ENCODE measurements at regions not wholly inside any gene's neighbourhood (a gene's known extent, or its start where the extent isn't known, plus 50 kb on each side); places are given as distances from the start of the nearest gene placed in this dataset.

DNA sequence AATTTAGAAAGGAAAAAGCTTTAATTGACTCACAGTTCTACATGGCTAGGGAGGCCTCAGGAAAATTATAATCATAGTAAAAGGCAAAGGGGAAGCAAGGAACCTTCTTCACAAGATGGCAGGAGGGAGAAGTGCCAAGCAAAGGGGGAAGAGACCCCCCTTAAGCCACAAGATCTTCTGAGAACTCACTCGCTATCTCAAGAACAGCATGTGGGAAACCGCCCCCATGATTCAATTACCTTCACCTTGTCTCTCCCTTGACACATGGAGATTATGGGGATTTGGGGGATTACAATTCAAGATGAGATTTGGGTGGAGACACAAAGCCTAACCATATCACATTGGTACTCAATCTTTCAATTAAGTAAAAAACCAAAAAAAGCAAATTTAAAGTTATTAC is 1778.7 kb upstream of the MIR17HG start:
- in situ Hi-C loops (cut with MboI; ENCODE audit: low pct_unique_long_range_greater_than_20kb in 2 of 9, low sequenced_read_pairs in 9 of 9, unreplicated experiment in 9 of 9): no loop called here
- no peak for ATAC-seq (replicated peaks in 6 of 8)

DNA sequence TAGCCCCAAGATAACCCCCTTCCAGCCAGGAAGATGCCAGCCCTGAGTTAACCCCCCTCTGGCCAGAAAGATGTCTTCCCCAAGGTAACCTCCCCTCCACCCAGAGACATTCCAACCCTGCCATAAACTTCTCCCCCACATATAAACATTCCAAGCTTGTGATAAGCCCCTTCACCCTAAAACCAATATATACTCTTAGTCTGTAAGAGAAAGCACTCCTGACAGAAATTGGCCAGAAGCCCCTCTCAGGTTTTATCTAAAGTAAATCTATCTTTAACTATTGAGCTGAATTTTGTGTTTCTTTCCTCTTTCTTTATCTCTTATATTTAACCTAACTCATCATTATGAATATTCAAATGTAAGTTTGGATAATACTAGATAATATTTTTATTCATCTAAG is 1775.8 kb upstream of the MIR17HG start:
- no peaks in the 10 kb centered on the region for H3K4me1 ChIP-seq (replicated peaks in 1 of 2)
- no peak for ATAC-seq (replicated peaks in 6 of 8)
- in situ Hi-C loops (cut with MboI; ENCODE audit: low pct_unique_long_range_greater_than_20kb in 2 of 9, low sequenced_read_pairs in 9 of 9, unreplicated experiment in 9 of 9): no loop called here

More for the DNA sequence above, 1778.7 kb upstream of the MIR17HG start:
- Histone ChIP-seq H3K4me1 (replicated peaks in 1 of 2) (peaks cover 2 to 11% of the 10 kb centered on the region in 2 donors), H3K4me3 (no peak overlapping the region), H3K27ac (no peak overlapping the region)
- 33 to 100% (median 83%) methylated on average over 1 to 2 of the region's 2 CpGs; no CpG with 5 or more reads in 6 of the 10 experiments for WGBS, 10 experiments

DNA sequence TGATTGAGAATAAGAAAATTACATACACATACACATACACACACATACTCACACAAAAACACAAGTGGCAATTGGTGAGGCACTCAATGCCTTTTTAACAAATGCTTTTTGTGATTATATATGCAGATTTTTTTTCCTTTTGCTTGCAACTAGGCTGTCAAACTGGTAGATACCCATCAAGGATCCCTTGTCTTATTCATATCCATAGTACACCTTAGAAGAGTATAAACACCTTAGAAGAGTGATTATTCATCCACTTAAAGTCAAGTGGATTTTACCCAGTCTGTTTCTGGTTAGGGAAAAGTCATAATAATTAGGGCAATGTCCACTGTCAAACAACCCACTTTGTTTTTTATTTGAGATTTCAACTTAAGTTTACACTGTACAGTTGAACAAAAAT is 1773.4 kb upstream of the MIR17HG start:
- in situ Hi-C loops (cut with MboI; ENCODE audit: low pct_unique_long_range_greater_than_20kb in 2 of 9, low sequenced_read_pairs in 9 of 9, unreplicated experiment in 9 of 9): no loop called here
- H3K4me1 ChIP-seq (replicated peaks in 1 of 2): no peaks in the 10 kb centered on the region
- no peak overlapping the region for H3K27ac ChIP-seq
- H3K4me3 ChIP-seq: no peak overlapping the region
- ATAC-seq (replicated peaks in 6 of 8): no peak

More for the DNA sequence above, 1775.8 kb upstream of the MIR17HG start:
- H3K4me3 ChIP-seq: no peak overlapping the region
- H3K27ac ChIP-seq: no peak overlapping the region

DNA sequence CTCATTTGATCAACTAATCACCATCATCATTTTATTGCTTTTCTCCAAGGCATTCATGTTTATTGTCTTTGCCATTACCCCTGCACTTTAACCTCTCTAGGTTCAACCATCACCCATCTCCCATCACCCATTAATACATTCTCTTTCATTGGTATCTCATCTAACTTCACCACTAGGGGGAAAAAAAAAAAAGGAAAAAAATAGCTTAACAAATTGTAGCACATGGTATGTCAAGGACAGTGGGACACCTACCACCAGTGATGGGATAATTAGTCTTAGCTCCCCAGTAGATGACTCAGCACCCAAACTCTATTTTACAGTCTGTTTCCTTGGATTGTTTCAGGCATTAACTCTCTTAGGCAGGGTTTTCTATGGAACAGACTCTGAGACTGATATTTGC is 1770.2 kb upstream of the MIR17HG start:
- H3K4me1 ChIP-seq (replicated peaks in 1 of 2): no peaks in the 10 kb centered on the region
- H3K27ac ChIP-seq: no peak overlapping the region
- in situ Hi-C loops (cut with MboI; ENCODE audit: low pct_unique_long_range_greater_than_20kb in 2 of 9, low sequenced_read_pairs in 9 of 9, unreplicated experiment in 9 of 9): no loop called here
- no peak overlapping the region for H3K4me3 ChIP-seq
- ATAC-seq (replicated peaks in 6 of 8): no peak

DNA sequence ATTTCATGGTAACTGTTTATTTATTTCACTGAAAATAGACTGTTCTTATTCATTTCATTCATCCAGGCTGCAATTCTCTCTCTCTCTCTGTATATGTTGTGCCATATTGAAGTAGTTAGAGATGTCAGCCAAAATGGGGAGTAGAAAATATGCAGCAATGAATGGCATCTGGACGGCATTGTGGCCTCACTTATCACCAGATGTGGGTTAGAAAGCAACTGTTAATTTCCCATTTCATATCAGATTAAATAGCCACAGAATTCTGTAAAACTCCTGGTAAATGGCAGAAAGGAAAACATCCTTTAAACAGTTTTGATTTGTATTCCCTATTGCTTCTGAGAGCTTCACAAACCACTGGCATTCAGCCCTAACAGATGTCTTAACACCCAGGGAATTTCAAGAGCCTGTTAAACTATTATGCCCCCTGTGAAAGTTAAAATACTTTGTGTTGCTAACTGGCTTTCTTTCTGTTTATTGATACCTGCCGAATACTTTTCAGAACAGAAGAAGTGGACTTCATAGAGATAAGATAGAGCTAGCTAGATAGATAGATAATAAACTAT is 1763.3 kb upstream of the MIR17HG start:
- in situ Hi-C loops (cut with MboI; ENCODE audit: low pct_unique_long_range_greater_than_20kb in 2 of 9, low sequenced_read_pairs in 9 of 9, unreplicated experiment in 9 of 9): no loop called here
- no peak for ATAC-seq (replicated peaks in 6 of 8)
- H3K4me3 ChIP-seq: no peak overlapping the region
- H3K4me1 ChIP-seq (replicated peaks in 1 of 2): no peaks in the 10 kb centered on the region
- H3K27ac ChIP-seq: no peak overlapping the region
- 0 to 100% (median 50%) methylated on average over 1 to 2 of the region's 2 CpGs; no CpG with 5 or more reads in 2 of the 10 experiments for WGBS, 10 experiments

DNA sequence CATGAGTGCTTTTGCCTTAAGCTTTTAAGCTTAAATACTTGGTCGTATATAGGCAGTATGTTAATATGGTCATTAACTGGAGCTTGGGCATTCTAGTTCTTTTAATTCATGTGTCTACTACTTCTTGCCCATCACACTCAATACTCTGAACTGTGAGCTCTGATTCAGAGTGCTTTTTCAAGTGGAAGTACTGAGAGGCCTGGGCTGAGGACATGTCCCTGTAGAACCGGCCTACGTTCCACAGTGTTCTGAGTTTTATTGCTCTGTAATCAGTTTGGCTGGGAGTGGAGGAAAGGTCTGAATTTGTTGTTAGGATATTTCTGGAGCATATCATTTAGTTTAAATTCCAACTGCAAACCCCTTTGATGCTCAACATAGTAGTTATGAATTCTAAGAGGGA is 1744.8 kb upstream of the MIR17HG start:
- 29 to 93% (median 80%) methylated on average over 1 to 3 of the region's 3 CpGs; no CpG with 5 or more reads in 1 of the 10 experiments for WGBS, 10 experiments
- ATAC-seq (replicated peaks in 6 of 8): peak in 2 of 8 experiments; percentile 21 to 49

DNA sequence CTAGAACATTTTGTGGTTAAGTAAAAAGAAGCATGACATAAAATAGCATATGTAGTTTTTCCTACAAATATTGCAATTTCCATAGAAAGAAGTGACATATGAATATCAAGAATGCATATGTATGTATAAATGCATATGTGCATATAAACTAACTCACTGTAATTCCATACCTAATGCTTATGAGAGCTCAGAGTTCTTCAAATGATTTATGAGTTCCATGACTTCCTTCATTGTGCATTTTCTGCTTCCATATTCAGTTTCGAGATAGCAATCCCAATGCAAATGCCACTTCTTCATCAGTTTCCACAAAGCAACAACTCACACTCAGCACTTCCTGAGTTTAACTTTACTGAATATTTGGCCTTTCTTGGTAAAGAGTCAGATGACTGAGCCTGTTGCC is 1744.3 kb upstream of the MIR17HG start:
- 8 to 100% (median 63%) methylated on average over 1 of the region's 1 CpG; no CpG with 5 or more reads in 3 of the 10 experiments for WGBS, 10 experiments
- H3K4me3 ChIP-seq: no peak overlapping the region
- H3K4me1 ChIP-seq (replicated peaks in 1 of 2): no peaks in the 10 kb centered on the region
- ATAC-seq (replicated peaks in 6 of 8): peak in 3 of 8 experiments; percentile 45 to 94 (median 52)
- no peak overlapping the region for H3K27ac ChIP-seq
- in situ Hi-C loops (cut with MboI; ENCODE audit: low pct_unique_long_range_greater_than_20kb in 2 of 9, low sequenced_read_pairs in 9 of 9, unreplicated experiment in 9 of 9): no loop called here

More for the DNA sequence above, 1744.8 kb upstream of the MIR17HG start:
- in situ Hi-C loops (cut with MboI; ENCODE audit: low pct_unique_long_range_greater_than_20kb in 2 of 9, low sequenced_read_pairs in 9 of 9, unreplicated experiment in 9 of 9): no loop called here
- Histone ChIP-seq H3K4me1 (replicated peaks in 1 of 2) (no peaks in the 10 kb centered on the region), H3K27ac (no peak overlapping the region), H3K4me3 (no peak overlapping the region)

DNA sequence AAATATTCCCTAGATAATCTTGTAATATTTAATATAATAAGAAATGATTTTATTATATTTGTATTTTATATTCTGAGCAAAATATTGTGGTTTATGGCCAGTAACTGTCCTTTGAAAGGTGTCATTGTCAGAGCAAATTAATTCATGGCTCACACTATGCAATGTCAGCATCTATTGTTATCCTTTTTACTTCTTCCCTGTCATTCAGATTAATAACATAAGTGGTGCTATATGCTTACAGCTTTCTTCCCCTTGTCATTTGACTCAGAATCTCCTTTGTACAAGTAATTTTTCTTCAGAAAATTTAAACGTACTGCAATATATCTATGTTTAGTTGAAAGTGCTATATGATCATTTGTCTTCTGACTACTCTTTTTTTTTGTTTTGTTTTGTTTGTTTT is 1738.2 kb upstream of the MIR17HG start:
- Histone ChIP-seq H3K4me1 (replicated peaks in 1 of 2) (no peaks in the 10 kb centered on the region), H3K27ac (no peak overlapping the region), H3K4me3 (no peak overlapping the region)
- ATAC-seq (replicated peaks in 6 of 8): peak in 1 of 8 experiments; percentile 24
- WGBS, 10 experiments: 9 to 80% (median 44%) methylated on average over 1 of the region's 1 CpG; no CpG with 5 or more reads in 3 of the 10 experiments
- in situ Hi-C loops (cut with MboI; ENCODE audit: low pct_unique_long_range_greater_than_20kb in 2 of 9, low sequenced_read_pairs in 9 of 9, unreplicated experiment in 9 of 9): no loop called here

DNA sequence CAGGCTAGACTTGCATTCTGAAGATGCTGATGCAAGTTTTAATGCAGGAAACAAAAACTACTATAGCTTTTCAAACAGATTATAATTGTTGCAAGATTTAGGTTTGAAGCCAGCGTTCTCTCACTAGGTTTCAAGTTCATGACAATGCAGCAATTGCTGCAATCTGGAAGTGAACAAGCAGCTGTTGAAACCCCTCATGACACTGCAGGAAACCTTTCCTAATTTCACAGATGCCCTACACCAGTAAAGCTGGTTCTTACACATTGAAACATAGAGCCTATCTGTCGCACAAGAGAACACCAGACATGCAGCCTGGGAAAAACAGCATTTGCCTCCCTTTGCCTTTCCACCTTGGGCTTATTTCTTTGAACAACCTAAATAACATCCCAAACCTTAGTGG is 1737.2 kb upstream of the MIR17HG start:
- no peak for ATAC-seq (replicated peaks in 6 of 8)
- Histone ChIP-seq H3K4me3 (no peak overlapping the region), H3K4me1 (replicated peaks in 1 of 2) (no peaks in the 10 kb centered on the region), H3K27ac (no peak overlapping the region)
- 0 to 90% (median 79%) methylated on average over 1 to 2 of the region's 2 CpGs; no CpG with 5 or more reads in 5 of the 10 experiments for WGBS, 10 experiments
- in situ Hi-C loops (cut with MboI; ENCODE audit: low pct_unique_long_range_greater_than_20kb in 2 of 9, low sequenced_read_pairs in 9 of 9, unreplicated experiment in 9 of 9): no loop called here

DNA sequence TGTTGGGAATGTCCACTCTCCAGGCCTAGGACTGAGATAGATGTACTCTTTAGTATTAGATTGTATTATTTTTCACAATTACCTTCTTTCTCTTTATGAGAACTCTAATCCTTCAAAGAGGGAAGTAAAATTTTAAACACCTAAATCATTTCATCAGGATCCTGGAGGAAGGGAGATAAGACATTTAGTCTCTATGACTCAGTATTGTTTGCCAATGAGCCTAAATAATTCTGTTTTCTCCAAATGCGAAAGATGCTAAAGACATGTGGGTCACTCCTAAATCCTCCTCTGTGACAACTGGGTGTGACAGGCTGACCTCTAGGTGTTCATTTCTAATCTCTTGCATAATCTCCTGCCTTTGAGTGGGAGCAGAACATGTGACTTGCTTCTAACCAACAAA is 1736.6 kb upstream of the MIR17HG start:
- in situ Hi-C loops (cut with MboI; ENCODE audit: low pct_unique_long_range_greater_than_20kb in 2 of 9, low sequenced_read_pairs in 9 of 9, unreplicated experiment in 9 of 9): no loop called here
- peak in 1 of 8 experiments; percentile 32 for ATAC-seq (replicated peaks in 6 of 8)
- Histone ChIP-seq H3K4me3 (no peak overlapping the region), H3K4me1 (replicated peaks in 1 of 2) (no peaks in the 10 kb centered on the region), H3K27ac (no peak overlapping the region)
- WGBS, 10 experiments: 20 to 100% (median 80%) methylated on average over 1 of the region's 1 CpG; no CpG with 5 or more reads in 3 of the 10 experiments

DNA sequence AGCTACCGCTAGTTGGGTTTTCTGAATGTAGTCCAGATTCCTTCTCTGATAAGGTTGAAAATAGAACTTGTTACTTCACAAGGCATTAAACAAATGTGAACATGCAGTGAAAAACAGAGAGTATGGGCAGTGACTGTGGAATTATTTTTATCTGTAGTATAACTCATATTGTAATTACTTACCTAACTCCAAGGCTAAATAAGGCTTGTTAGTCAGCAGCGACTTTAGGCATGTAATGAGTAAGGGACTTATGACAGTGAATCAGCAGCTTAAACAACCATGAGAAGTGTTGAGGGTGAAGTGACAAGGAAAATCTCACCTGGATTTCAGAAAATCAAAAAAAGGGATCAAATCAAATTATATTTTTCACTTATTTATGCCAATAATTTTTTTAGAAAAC is 1719.5 kb upstream of the MIR17HG start:
- no peaks in the 10 kb centered on the region for H3K4me1 ChIP-seq (replicated peaks in 1 of 2)
- ATAC-seq (replicated peaks in 6 of 8): peak in 2 of 8 experiments; percentile 57 to 67
- H3K4me3 ChIP-seq: no peak overlapping the region
- no peak overlapping the region for H3K27ac ChIP-seq
- 40 to 100% (median 87%) methylated on average over 1 to 2 of the region's 2 CpGs; no CpG with 5 or more reads in 1 of the 10 experiments for WGBS, 10 experiments
- in situ Hi-C loops (cut with MboI; ENCODE audit: low pct_unique_long_range_greater_than_20kb in 2 of 9, low sequenced_read_pairs in 9 of 9, unreplicated experiment in 9 of 9): no loop called here

DNA sequence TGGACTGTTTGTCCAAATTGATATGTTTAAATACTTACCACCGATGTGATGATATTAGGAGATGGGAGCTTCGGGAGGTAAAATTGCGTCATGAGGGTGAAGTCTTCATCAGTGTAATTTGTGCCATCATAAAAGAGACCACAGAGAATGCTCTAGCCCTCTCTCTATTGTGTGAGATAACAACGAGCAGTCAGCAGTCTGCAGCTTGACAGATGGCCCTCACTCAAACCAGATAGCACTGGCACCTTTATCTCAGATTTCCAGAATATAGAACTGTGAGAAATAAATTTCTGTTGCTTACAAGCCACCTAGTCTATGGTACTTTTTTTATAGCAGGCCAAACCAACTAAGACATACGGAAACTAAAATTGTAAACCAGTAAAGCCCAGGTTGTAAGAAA is 1718.9 kb upstream of the MIR17HG start:
- in situ Hi-C loops (cut with MboI; ENCODE audit: low pct_unique_long_range_greater_than_20kb in 2 of 9, low sequenced_read_pairs in 9 of 9, unreplicated experiment in 9 of 9): no loop called here
- H3K4me3 ChIP-seq: no peak overlapping the region
- H3K4me1 ChIP-seq (replicated peaks in 1 of 2): no peaks in the 10 kb centered on the region
- H3K27ac ChIP-seq: no peak overlapping the region
- WGBS, 10 experiments: 0 to 100% (median 68%) methylated on average over 1 to 5 of the region's 5 CpGs
- no peak for ATAC-seq (replicated peaks in 6 of 8)

DNA sequence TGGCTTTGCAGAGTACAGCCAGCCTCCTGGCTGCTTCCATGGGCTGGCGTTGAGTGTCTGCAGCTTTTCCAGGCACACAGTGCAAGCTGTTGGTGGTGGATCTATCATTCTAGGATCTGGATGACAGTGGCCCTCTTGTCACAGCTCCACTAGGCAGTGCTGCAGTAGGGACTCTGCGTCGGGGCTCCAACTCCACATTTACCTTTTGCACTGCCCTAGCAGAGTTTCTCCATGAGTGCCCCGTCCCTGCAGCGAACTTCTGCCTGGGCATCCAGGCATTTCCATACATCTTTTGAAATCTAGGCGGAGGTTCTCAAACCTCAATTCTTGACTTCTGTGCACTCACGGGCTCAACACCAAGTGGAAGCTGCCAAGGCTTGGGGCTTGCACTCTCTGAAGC is 1697.3 kb upstream of the MIR17HG start:
- H3K27ac ChIP-seq: no peak overlapping the region
- in situ Hi-C loops (cut with MboI; ENCODE audit: low pct_unique_long_range_greater_than_20kb in 2 of 9, low sequenced_read_pairs in 9 of 9, unreplicated experiment in 9 of 9): no loop called here
- ATAC-seq (replicated peaks in 6 of 8): no peak
- no peaks in the 10 kb centered on the region for H3K4me1 ChIP-seq (replicated peaks in 1 of 2)
- WGBS, 10 experiments: 9 to 97% (median 70%) methylated on average over 2 to 6 of the region's 7 CpGs; no CpG with 5 or more reads in 3 of the 10 experiments
- no peak overlapping the region for H3K4me3 ChIP-seq

DNA sequence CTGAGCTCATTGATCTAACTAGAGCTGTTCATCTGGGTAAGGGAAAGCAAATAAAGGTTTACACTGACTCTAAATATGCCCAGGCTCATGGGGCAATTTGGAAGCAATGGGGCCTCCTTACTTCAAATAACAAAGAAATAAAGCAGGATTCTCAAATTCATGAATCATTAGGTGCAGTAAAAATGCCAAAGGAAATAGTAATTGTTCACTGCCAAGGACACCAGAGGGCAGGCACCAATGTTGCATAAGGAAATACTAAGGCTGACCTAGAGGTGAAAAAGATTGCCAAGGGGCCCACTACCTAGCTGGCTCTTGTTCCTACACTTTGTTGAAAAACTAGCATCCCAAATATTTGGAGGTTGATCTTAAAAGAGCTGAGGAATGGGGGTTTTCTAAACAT is 1686.7 kb upstream of the MIR17HG start:
- H3K4me1 ChIP-seq (replicated peaks in 1 of 2): no peaks in the 10 kb centered on the region
- no peak overlapping the region for H3K27ac ChIP-seq
- in situ Hi-C loops (cut with MboI; ENCODE audit: low pct_unique_long_range_greater_than_20kb in 2 of 9, low sequenced_read_pairs in 9 of 9, unreplicated experiment in 9 of 9): no loop called here
- no peak overlapping the region for H3K4me3 ChIP-seq
- no peak for ATAC-seq (replicated peaks in 6 of 8)
